Left ventricle myocardium superior (tissue), 1 donor: ENCODE measurements at regions not wholly inside any gene's neighbourhood (a gene's known extent, or its start where the extent isn't known, plus 50 kb on each side); places are given as distances from the start of the nearest gene placed in this dataset.

Source experiments
- ATAC-seq: fragments of 200-7000 bp; cut with Tn5 transposase; one replicate; pipeline ENCODE4 v1.9.1; 2020; ENCODE audit warnings: mild to moderate bottlenecking, moderate library complexity
- DNase-seq: peaks from one replicate; pipeline ENCODE4 v3.0.0-alpha.2; 2020
- intact Hi-C: fragments of 100-400 bp; cut with micrococcal nuclease; formaldehyde crosslinking; loops from one replicate; pipeline ENCODE4 v1.11.0; 2022
- donor health status: DM: no; HTN: yes; CAD: no; lungs with severe emphysema.

DNA sequence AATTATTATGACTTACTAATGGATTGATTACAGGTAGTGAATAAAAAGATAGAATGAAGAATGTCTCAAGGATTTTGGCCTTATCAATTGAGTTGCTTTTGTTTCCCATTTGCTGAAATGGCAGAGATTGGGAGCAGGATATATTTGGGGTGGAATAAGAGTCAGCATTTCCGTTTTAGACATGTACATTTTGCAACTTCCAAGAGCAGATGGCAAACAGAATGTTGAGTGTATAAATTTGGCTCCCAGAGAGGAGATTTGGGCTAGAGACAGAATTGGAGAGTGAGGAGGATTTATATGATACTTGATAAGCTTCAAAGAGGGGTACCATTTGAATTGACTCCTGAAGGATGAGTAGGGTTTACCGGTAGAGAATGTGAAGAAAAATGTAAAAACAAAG lies 437.9 kb upstream of the PAPPA start:
- intact Hi-C loops = no loop called here
- ATAC-seq (no peak), DNase-seq (no peak)

GRCh38 chr9:115717298-115717697 lies 436.3 kb upstream of the PAPPA start:
- ATAC-seq = no peak
- intact Hi-C loops = no loop called here

GRCh38 chr9:115717711-115718173 lies 435.8 kb upstream of the PAPPA start:
- intact Hi-C loops = no loop called here
- ATAC-seq (no peak), DNase-seq (no peak)

More at GRCh38 chr9:115717298-115717697, 436.3 kb upstream of the PAPPA start:
- no peak for DNase-seq

DNA sequence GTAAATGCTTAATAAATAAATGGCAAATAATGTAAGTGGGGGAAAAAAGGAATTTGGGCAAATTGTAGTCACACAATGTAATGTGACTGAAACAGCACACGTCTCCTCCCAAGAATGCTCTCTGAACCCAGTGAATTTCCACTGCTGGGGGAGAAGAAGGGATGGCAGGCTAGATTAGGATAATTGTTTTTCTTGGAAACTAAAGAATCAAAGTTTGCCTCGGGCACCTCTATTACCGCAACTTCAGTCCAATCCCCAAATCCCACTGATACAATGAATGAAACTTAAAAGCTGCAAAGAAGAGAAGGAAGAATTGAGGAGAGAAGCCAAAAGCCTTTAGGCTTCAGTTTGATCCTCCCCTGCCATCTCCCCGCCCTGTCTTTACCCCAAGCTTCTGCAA lies 423.2 kb upstream of the PAPPA start:
- intact Hi-C loops = no loop called here
- DNase-seq (no peak), ATAC-seq (no peak)

DNA sequence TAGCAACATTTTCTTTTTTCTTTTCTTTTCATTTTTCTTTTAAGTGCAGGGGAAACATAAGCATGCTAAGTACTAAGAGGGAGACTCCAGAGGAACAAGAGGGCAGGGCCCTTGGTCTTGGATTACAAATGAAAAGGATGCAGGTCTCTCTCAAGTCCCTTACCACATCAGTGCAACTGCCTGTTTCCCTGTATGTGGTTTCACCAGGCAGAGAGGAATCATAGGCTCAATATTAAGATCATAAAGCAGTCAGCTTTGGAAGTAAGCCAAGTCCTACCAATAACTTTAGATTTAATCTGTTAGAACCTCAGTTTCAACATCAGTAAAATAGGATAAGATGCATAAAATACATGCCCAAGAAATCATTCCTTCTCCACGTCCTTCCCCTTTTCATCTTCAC lies 422.7 kb upstream of the PAPPA start:
- intact Hi-C loops = no loop called here
- DNase-seq = no peak
- no peak for ATAC-seq

DNA sequence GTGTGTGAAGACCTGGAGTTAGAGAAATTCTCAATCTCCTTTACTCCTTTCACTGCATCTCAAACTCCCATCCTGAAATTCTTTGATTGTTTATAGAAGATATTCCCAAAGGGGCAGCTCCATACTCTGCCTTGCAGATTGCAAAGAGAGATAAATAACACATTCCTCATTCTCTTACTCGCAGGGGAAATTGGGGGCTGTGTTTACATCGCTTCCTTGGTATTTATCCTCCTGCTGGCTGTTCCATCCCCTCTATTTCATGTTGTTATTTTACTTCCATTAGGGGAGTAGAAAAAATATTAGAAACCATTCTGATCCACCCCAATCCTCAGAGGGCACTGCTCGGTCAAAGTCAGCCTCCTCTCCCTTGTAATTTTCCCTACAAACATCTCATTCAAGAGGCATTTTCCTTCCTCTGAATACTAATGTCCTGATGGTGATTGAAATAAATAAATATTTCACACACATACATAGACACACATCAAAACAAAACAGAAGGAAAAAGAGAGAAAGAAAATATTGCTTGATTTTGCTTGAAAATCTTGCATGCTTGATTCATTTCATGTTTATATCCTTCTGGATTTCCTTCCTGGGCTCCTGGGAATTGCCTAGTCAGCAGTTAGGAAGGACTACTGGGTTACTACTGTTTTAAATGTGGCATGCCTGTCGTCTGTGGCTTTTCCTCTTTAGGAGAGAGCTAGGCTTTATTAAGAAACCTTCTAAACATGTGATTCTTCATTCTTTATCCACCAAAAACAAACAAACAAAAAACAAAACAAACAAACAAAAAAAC lies 420.1 kb upstream of the PAPPA start:
- DNase-seq = no peak
- intact Hi-C loops = no loop called here
- no peak for ATAC-seq

- intact Hi-C loops = no loop called here
- ATAC-seq (no peak), DNase-seq (no peak)
Observed at GRCh38 chr9:115739096-115739875, 414.3 kb upstream of the PAPPA start.

DNA sequence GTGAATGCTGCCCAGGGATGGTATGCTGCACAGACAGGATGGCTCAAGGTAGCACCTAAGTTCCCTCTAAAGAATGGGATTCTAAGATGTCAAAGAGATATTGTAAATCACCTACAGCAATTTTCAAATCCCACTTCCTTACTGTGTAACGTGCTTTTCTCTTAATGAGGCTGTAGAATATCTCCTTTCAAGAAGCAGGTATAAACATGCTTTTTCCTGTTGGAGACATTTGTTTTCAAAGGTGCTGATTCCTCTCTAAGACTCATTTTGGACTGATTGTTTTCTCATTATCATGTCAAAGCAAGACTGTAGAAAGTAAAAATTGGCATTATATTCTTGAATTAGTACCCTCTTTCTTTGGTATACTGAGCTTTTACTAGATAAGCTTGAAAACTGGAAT lies 412.6 kb upstream of the PAPPA start:
- ATAC-seq = no peak
- intact Hi-C loops = no loop called here
- DNase-seq = no peak

DNA sequence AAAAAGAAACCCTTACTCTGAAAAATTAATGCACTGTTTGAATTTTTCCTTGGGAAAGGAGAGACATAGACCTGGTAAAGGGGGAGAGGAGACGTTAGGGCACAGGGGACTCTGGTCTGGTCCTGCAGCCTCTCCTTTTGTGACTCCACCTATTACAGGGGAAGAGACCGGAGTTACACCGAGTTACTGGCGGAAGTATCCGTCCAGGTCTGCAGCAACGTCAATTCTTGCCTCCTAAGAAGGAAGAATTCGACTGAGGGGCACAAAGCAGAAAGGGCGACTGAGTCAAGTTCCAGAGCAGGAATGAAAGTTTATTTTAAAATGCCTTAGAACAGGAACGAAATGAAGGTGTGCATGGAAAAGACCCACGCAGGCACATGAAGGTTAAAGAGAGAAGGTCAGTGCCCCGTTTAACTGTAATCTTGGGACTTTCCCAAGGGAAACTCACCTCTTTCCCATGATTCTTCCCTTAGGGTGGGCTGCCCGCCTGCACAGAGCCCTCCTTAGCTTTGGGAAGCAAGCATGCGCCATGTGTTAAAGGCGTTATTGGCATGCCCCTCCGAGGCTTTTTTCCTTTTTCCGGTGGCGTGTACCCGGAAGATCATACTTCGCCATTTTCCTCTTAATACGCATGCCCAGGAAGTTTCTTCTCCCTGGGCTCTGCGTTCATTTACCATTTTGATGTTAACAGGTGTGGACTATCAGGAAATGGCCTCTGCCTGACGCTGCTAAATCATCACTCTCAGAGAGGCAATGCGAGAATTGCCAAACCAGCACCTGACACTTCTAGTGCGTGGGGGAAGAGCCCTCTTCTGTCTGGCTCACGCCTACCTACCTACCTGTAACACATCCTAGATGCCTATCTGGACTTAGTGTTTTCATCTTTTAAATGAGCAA lies 409.6 kb upstream of the PAPPA start:
- DNase-seq (no peak), ATAC-seq (no peak)
- intact Hi-C loops = no loop called here

GRCh38 chr9:115746496-115746895 lies 407.1 kb upstream of the PAPPA start:
- no peak for DNase-seq
- no peak for ATAC-seq
- intact Hi-C loops = no loop called here

DNA sequence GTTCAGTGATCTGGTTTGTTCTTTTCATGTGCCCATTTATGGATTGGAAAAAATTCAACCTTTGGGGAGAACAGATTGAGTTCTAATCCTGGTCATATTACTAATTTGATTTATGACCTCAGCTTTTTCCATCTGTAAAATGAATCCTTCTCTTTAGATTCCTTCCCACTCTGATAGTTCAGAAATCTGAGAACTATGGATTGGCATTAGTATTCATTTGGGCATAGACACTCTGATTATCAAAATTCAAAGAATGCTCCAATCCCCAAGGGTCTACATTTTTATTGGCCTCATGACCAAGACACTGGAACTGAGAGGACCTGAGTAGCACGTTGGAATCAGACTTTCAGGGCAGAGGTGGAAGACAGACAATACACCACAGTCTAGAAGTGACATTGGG lies 405.9 kb upstream of the PAPPA start:
- intact Hi-C loops = no loop called here
- DNase-seq (no peak), ATAC-seq (no peak)

GRCh38 chr9:115756736-115757135 lies 396.9 kb upstream of the PAPPA start:
- intact Hi-C loops = no loop called here
- DNase-seq (no peak), ATAC-seq (no peak)

DNA sequence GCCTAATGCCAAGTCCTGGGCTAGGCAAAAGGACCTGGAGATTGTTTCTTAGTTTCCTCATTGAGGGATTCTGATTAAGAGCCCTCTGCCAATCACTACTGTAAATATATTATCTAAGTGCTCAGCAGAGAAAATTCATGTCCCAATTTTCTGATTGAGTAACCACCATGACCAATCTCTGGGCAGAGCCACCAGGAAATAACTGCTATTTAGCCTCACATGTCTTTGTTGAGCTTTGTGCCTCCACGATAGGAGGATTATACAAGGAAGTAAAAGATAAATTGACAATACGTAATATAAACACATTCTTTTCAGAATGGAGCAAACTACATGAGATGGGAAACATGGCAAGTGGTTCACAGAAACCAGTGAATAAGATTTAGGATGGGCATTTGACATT lies 396.1 kb upstream of the PAPPA start:
- intact Hi-C loops = no loop called here
- no peak for ATAC-seq
- no peak for DNase-seq

DNA sequence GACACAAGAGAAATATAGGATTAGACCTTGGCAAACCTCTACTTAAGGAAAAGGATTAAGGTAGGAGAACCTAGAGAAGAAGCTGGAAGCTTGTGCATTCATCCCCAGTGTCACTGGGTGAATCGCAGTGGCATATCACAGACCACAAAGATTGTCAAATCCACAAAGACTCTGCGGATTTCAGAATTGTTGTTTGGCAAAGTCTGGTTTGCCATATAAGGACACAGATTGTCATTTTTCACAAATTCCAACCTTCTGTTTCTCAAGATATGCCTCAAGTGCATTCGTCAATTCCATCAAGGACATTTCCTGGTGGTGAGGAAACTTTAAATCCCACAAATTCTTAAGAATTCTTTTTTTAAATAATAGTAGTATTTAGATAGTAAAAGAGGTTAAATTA lies 395.1 kb upstream of the PAPPA start:
- ATAC-seq (no peak), DNase-seq (no peak)
- intact Hi-C loops = no loop called here

- ATAC-seq (no peak), DNase-seq (no peak)
- intact Hi-C loops = no loop called here
Observed at GRCh38 chr9:115759426-115759825, 394.2 kb upstream of the PAPPA start.

- DNase-seq = no peak
- ATAC-seq = peak; percentile 68
- intact Hi-C loops = no loop called here
Observed at GRCh38 chr9:115764645-115765044, 388.9 kb upstream of the PAPPA start.

DNA sequence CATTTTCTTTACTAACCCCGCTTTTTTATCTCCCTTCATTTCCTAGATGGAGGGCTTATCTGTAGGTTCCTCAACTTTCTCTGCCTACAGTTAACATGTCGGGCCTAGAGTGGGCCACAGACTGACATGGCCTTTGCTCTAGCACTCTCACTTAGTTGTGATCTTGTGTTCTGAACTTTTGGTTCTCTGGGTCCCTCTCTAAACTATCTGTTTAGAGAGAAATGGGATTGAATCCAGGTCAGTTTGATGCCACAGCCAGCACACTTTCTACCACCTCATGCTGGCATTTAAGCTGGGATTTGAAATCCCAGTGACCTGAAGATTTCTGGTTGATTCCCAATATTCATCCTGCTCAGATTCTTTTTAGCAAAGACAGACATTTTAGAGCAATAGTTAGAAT lies 388.5 kb upstream of the PAPPA start:
- ATAC-seq = no peak
- intact Hi-C loops = no loop called here
- no peak for DNase-seq

DNA sequence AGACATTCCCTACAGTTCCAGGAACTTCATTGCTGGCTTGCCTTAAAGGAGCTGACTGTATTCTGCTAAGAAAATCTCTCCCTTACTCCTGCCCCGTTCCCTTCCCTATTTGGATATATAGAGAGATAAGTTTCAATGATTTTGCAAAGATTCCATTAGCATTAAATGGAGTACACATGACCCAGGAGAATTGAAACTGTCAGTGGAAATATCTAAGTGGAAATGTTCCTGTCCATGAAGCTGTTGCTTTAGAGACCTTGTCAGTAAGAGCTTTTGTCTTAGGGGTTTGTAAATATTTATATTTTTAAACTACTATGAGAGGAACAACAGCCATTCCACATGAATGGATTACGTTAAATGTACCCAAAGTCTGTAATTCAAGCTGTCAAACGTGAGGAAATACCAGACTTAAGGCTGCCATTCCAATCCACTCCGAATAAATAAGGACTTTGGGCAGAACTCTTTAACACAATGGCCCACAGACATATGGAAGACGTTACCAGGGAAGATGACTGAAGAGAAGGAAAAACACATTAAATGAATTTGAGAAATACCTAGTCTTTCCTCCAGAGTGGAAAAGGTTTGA lies 387.1 kb upstream of the PAPPA start:
- intact Hi-C loops = no loop called here
- no peak for DNase-seq
- ATAC-seq = no peak

DNA sequence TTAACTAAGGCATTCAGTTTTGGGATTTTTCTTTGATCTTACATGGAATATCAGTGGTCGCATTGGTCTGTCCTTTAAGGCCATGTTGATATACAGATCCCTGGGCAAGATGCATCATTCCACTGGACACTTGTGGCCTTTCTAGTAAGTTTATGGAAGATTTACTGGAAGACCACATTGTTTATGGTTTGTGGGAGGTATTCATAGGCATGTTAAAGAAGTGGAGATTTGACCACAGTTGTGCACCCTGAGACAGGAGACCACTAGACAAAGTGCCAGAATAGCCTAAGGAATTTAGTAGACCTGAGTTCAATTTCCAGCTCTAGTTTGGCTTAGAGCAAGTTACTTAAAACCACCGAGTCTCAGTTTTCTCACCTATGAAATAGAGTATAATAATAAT lies 383.1 kb upstream of the PAPPA start:
- ATAC-seq (no peak), DNase-seq (no peak)
- intact Hi-C loops = no loop called here
